GM12878 (cell line): ENCODE measurements at regions not wholly inside any gene's neighbourhood (a gene's known extent, or its start where the extent isn't known, plus 50 kb on each side); places are given as distances from the start of the nearest gene placed in this dataset.

ENCODE experiments used
- ATAC-seq: fragments of 200-7000 bp; cut with Tn5 transposase; 3 replicates; pipeline ENCODE4 v1.9.1; 2020; ENCODE audit warnings: mild to moderate bottlenecking, moderate library complexity
- BruUV-seq: library from RNA; stranded (reverse); fragments of 400-500 nt; replicated peaks from 2 replicates; lab custom pipeline; 2021; lab: Mats Ljungman, UMichigan
- CTCF ChIA-PET: fragments of 300-600 bp; sonication (Branson Sonifier 250); formaldehyde crosslinking; extraction: SDS; loops from one replicate; lab custom pipeline; 2021; ENCODE audit warnings: inconsistent platforms; lab: Yijun Ruan, JAX
- POLR2A ChIA-PET: fragments of 350-600 bp; formaldehyde crosslinking; extraction: SDS; loops from one replicate; lab custom pipeline; 2021; ENCODE audit warnings: inconsistent platforms; lab: Charles Lee
- RAD21 ChIA-PET: fragments of 300-600 bp; sonication (Branson Sonifier 250); formaldehyde crosslinking; loops from one replicate; lab custom pipeline; 2023; ENCODE audit warnings: antibody characterized with exemption; ENCODE audit not compliant: unreplicated experiment; lab: Charles Lee
- SMC1A ChIA-PET: fragments of 300-600 bp; sonication (Branson Sonifier 250); formaldehyde crosslinking; loops from one replicate; lab custom pipeline; 2023; ENCODE audit not compliant: unreplicated experiment, uncharacterized antibody; lab: Charles Lee
- DNase-seq: peaks from one replicate; pipeline ENCODE4 v3.0.0-alpha.2; 2011; ENCODE audit warnings: low read depth, low spot score
- FAIRE-seq: peaks from 3 replicates; lab custom pipeline; 2011; peaks lifted over from hg19 to GRCh38; lab: Jason Lieb, UNC
- H2AFZ ChIP-seq: 2 replicates; pipeline ENCODE4 v1.6.0; 2011; ENCODE audit warnings: low read depth, low read length, control low read depth; ENCODE audit not compliant: control insufficient read depth
- H3K27ac ChIP-seq: 2 replicates; pipeline ENCODE4 v1.5.1; 2011; ENCODE audit warnings: control low read depth; ENCODE audit not compliant: control insufficient read depth, insufficient read depth
- H3K27me3 ChIP-seq, 2 experiments: replicated peaks in 1 of 2; 2 replicates each; pipeline versions ENCODE4 v1.6.0 to v1.6.1; 2011; ENCODE audit warnings: low read length in 1 of 2; ENCODE audit not compliant: control insufficient read depth in 2 of 2, insufficient read depth in 2 of 2
- H3K36me3 ChIP-seq, 2 experiments: 2 replicates each; pipeline ENCODE4 v1.5.1; 2011; ENCODE audit warnings: low read length in 1 of 2; ENCODE audit not compliant: control insufficient read depth in 2 of 2, insufficient read depth in 2 of 2
- H3K4me1 ChIP-seq: 2 replicates; pipeline ENCODE4 v1.6.1; 2011; ENCODE audit warnings: mild to moderate bottlenecking, low read length, moderate library complexity, mixed read lengths; ENCODE audit not compliant: control insufficient read depth, insufficient read depth
- H3K4me2 ChIP-seq: 2 replicates; pipeline ENCODE4 v1.6.0; 2011; ENCODE audit warnings: control low read depth; ENCODE audit not compliant: control insufficient read depth, insufficient read depth
- H3K4me3 ChIP-seq: fragments of 200-600 bp; sonication (generic); 2 replicates; pipeline ENCODE4 v1.5.1; 2016
- H3K79me2 ChIP-seq: 2 replicates; pipeline ENCODE4 v1.6.0; 2011; ENCODE audit warnings: low read length; ENCODE audit not compliant: control insufficient read depth, insufficient read depth
- H3K9ac ChIP-seq: 2 replicates; pipeline ENCODE4 v1.8.0; 2011; ENCODE audit warnings: low read length, control low read depth, mixed read lengths; ENCODE audit not compliant: control insufficient read depth, insufficient read depth
- H3K9me3 ChIP-seq: replicated peaks from 3 replicates; pipeline ENCODE4 v1.5.1; 2011; ENCODE audit warnings: mild to moderate bottlenecking, low read length; ENCODE audit not compliant: control insufficient read depth, insufficient read depth
- H4K20me1 ChIP-seq: 2 replicates; pipeline ENCODE4 v1.6.0; 2011; ENCODE audit not compliant: control insufficient read depth, insufficient read depth
- BCL11A ChIP-seq: IDR thresholded peaks from 2 replicates; pipeline ENCODE4 v1.6.1; 2011; ENCODE audit warnings: low read depth, low read length
- ETV6 ChIP-seq, 2 experiments: fragments of 450-650 bp in 1 of 2; IDR thresholded peaks in 1 of 2; conservative IDR thresholded peaks in 1 of 2; 2 replicates each; pipeline ENCODE4 v1.6.1; 2014; ENCODE audit warnings: antibody characterized with exemption in 1 of 2, borderline replicate concordance in 1 of 2, low read depth in 1 of 2, mild to moderate bottlenecking in 1 of 2, moderate library complexity in 1 of 2
- HDAC6 ChIP-seq: fragments of 200-600 bp; sonication (generic); IDR thresholded peaks from one replicate; pipeline ENCODE4 v1.8.0; 2017; ENCODE audit warnings: antibody characterized with exemption; ENCODE audit not compliant: unreplicated experiment
- HSF1 ChIP-seq: fragments of 150-350 bp; IDR thresholded peaks from 2 replicates; pipeline ENCODE4 v1.6.1; 2014; ENCODE audit warnings: mild to moderate bottlenecking, low read depth, low read length
- IRF5 ChIP-seq: fragments of 450-650 bp; IDR thresholded peaks from 2 replicates; pipeline ENCODE4 v1.6.1; 2017; ENCODE audit warnings: borderline replicate concordance
- STAT1 ChIP-seq: fragments of 450-650 bp; conservative IDR thresholded peaks from 2 replicates; pipeline ENCODE4 v1.6.1; 2014; ENCODE audit warnings: antibody characterized with exemption, mild to moderate bottlenecking
- TCF3 ChIP-seq: IDR thresholded peaks from 2 replicates; pipeline ENCODE4 v1.6.1; 2012; ENCODE audit warnings: low read depth, mild to moderate bottlenecking, low read length, borderline replicate concordance; ENCODE audit not compliant: insufficient read depth
- ZNF592 ChIP-seq: fragments of 450-650 bp; IDR thresholded peaks from 2 replicates; pipeline ENCODE4 v1.6.1; 2017; ENCODE audit warnings: mild to moderate bottlenecking, moderate library complexity
- ZSCAN29 ChIP-seq: fragments of 450-650 bp; IDR thresholded peaks from 2 replicates; pipeline ENCODE4 v1.6.1; 2017; ENCODE audit warnings: mild to moderate bottlenecking, moderate library complexity
- WGBS: methylation state at CpG from one replicate; pipeline ENCODE4 v1.1.6; 2016; ENCODE audit warnings: low lambda C conversion rate; ENCODE audit not compliant: insufficient replicate concordance, insufficient coverage; ENCODE audit errors: missing lambda C conversion rate; 5-methylcytosine and 5-hydroxymethylcytosine counted together
- in situ Hi-C: fragments of 300-500 bp; cut with MboI; formaldehyde crosslinking; loops from 9 replicates; pipeline ENCODE4 v1.14.3; 2018; ENCODE audit warnings: mixed read lengths
- intact Hi-C: fragments of 100-400 bp; cut with micrococcal nuclease; formaldehyde crosslinking; loops from one replicate; pipeline ENCODE4 v1.14.2; 2022; ENCODE audit not compliant: unreplicated experiment

GRCh38 chr6:54640911-54641310 lies 205.7 kb upstream of the FAM83B start:
- Histone ChIP-seq H3K4me3 (no peak overlapping the region), H4K20me1 (no peaks in the 10 kb centered on the region), H2AFZ (no peak overlapping the region), H3K79me2 (no peaks in the 10 kb centered on the region), H3K4me1 (no peaks in the 10 kb centered on the region), H3K9me3 (no peaks in the 10 kb centered on the region), H3K4me2 (no peak overlapping the region), H3K9ac (no peak overlapping the region), H3K36me3 (no peaks in the 10 kb centered on the region), H3K27me3 (no peaks in the 10 kb centered on the region; a peak in 1 of 4 replicates), H3K27ac (no peak overlapping the region)
- no peak for FAIRE-seq
- CTCF ChIA-PET = interaction anchor here (0.9 to 1.3 kb wide), 2 partner anchors 12 to 19 kb away, joined by 3 read pairs; no protein-coding TSS in a partner anchor
- no peak for DNase-seq
- POLR2A ChIA-PET = no interaction called here
- RAD21 ChIA-PET = interaction anchor here (0.8 kb wide), 1 partner anchor 11 kb away, joined by 3 read pairs; no protein-coding TSS in a partner anchor
- no peak for ATAC-seq
- intact Hi-C loops = no loop called here
- in situ Hi-C loops = no loop called here
- TF ChIP-seq STAT1 (no peak), ETV6 (conservative IDR thresholded peaks at IDR 0.05 in 1 of 2, IDR thresholded peaks at IDR 0.05 in 1 of 2; ENCODE audit: borderline replicate concordance in 1 of 2, low read depth in 1 of 2) (no peak), BCL11A (no peak), TCF3 (no peak), HDAC6 (no peak), HSF1 (no peak), IRF5 (no peak), ZNF592 (no peak), ZSCAN29 (no peak)
- SMC1A ChIA-PET = interaction anchor here (0.8 to 1.5 kb wide), 4 partner anchors 11 to 23 kb away, joined by 3 read pairs; no protein-coding TSS in a partner anchor
- no TSS peak for BruUV-seq
- WGBS = 0% methylated on average over 1 of the region's 1 CpG
